Endothelial cell of umbilical vein (primary cell): ENCODE measurements at regions not wholly inside any gene's neighbourhood (a gene's known extent, or its start where the extent isn't known, plus 50 kb on each side); places are given as distances from the start of the nearest gene placed in this dataset.

Source experiments
- BruUV-seq: library from RNA; stranded (reverse); fragments of 400-500 nt; replicated peaks from 2 replicates; lab custom pipeline; 2021; lab: Mats Ljungman, UMichigan
- CTCF ChIA-PET: fragments of 300-600, 350-600 bp; sonication (Branson Sonifier 250); formaldehyde crosslinking; loops from one replicate; lab custom pipeline; 2021; ENCODE audit warnings: antibody characterized with exemption, inconsistent platforms; lab: Charles Lee
- POLR2A ChIA-PET: fragments of 300-600, 350-600 bp; sonication (Branson Sonifier 250); formaldehyde crosslinking; loops from one replicate; lab custom pipeline; 2021; ENCODE audit warnings: antibody characterized with exemption, inconsistent platforms; lab: Charles Lee
- DNase-seq: peaks from one replicate; pipeline ENCODE4 v3.0.0-alpha.2; 2011; ENCODE audit warnings: low read depth, low spot score
- FAIRE-seq: peaks from 2 replicates; lab custom pipeline; 2011; peaks lifted over from hg19 to GRCh38; lab: Jason Lieb, UNC
- H2AFZ ChIP-seq: 2 replicates; pipeline ENCODE4 v1.6.0; 2012; ENCODE audit warnings: low read depth, low read length, control low read depth, inconsistent platforms
- H3K27ac ChIP-seq: 2 replicates; pipeline ENCODE4 v1.5.1; 2011; ENCODE audit warnings: low read depth, mild to moderate bottlenecking, control low read depth, low read length, moderate library complexity; ENCODE audit not compliant: insufficient read depth
- H3K27me3 ChIP-seq, 2 experiments: 2 replicates each; pipeline versions ENCODE4 v1.6.0 to v1.6.1; 2011; ENCODE audit warnings: low read length in 2 of 2, mixed read lengths in 1 of 2; ENCODE audit not compliant: control insufficient read depth in 2 of 2, insufficient read depth in 2 of 2
- H3K36me3 ChIP-seq, 2 experiments: 2 replicates in 1 of 2; 3 replicates in 1 of 2; pipeline ENCODE4 v1.5.1; 2011; ENCODE audit warnings: low read length in 2 of 2, mild to moderate bottlenecking in 1 of 2, moderate library complexity in 1 of 2; ENCODE audit not compliant: control insufficient read depth in 2 of 2, insufficient read depth in 2 of 2; ENCODE audit errors: extremely low read depth in 1 of 2
- H3K4me1 ChIP-seq: 3 replicates; pipeline ENCODE4 v1.5.1; 2011; ENCODE audit warnings: mild to moderate bottlenecking, low read length; ENCODE audit not compliant: control insufficient read depth, insufficient read depth; ENCODE audit errors: extremely low read depth
- H3K4me2 ChIP-seq: 2 replicates; pipeline ENCODE4 v1.6.1; 2011; ENCODE audit warnings: low read length, control low read depth, mixed read lengths; ENCODE audit not compliant: insufficient read depth
- H3K4me3 ChIP-seq, 3 experiments: fragments of 200-600 bp in 1 of 3; sonication (generic), shearing (Covaris generic) in 1 of 3; replicated peaks in 1 of 3; 2 replicates each; pipeline ENCODE4 v1.5.1; 2011 to 2016; ENCODE audit warnings: control low read depth in 3 of 3, low read length in 3 of 3, mild to moderate bottlenecking in 2 of 3, inconsistent platforms in 1 of 3, low read depth in 1 of 3, moderate library complexity in 1 of 3; ENCODE audit not compliant: insufficient read depth in 1 of 3
- H3K79me2 ChIP-seq: 2 replicates; pipeline ENCODE4 v1.6.0; 2012; ENCODE audit warnings: low read length, inconsistent platforms; ENCODE audit not compliant: control insufficient read depth, insufficient read depth
- H3K9ac ChIP-seq: replicated peaks from 2 replicates; pipeline ENCODE3; 2011; ENCODE audit warnings: low read length, control low read depth; ENCODE audit not compliant: insufficient read depth; ENCODE audit errors: extremely low read depth
- H3K9me1 ChIP-seq: replicated peaks from 3 replicates; pipeline ENCODE4 v1.6.0; 2011; ENCODE audit warnings: mild to moderate bottlenecking, low read length; ENCODE audit not compliant: control insufficient read depth, insufficient read depth; ENCODE audit errors: extremely low read depth
- H3K9me3 ChIP-seq: replicated peaks from 2 replicates; pipeline ENCODE4 v1.5.1; 2012; ENCODE audit warnings: low read length, inconsistent platforms; ENCODE audit not compliant: control insufficient read depth, insufficient read depth
- H4K20me1 ChIP-seq: replicated peaks from 2 replicates; pipeline ENCODE3; 2011; ENCODE audit warnings: mild to moderate bottlenecking, low read length; ENCODE audit not compliant: control insufficient read depth, insufficient read depth; ENCODE audit errors: extremely low read depth
- EZH2 ChIP-seq: IDR thresholded peaks from 2 replicates; pipeline ENCODE4 v1.6.1; 2012; ENCODE audit warnings: borderline replicate concordance, low read depth, mild to moderate bottlenecking, moderate library complexity, low read length, inconsistent platforms; ENCODE audit not compliant: severe bottlenecking
- FOS ChIP-seq: IDR thresholded peaks from 2 replicates; pipeline ENCODE4 v1.6.1; 2011; ENCODE audit warnings: mild to moderate bottlenecking, low read length, moderate library complexity, borderline replicate concordance; ENCODE audit not compliant: insufficient read depth
- GATA2 ChIP-seq: IDR thresholded peaks from 2 replicates; pipeline ENCODE4 v1.7.0; 2011; ENCODE audit warnings: low read depth, mild to moderate bottlenecking, moderate library complexity, mixed read lengths, low read length; ENCODE audit not compliant: insufficient read length, insufficient read depth
- JUN ChIP-seq: IDR thresholded peaks from 2 replicates; pipeline ENCODE4 v1.6.1; 2011; ENCODE audit warnings: borderline replicate concordance, low read depth; ENCODE audit not compliant: insufficient read length, insufficient read depth
- MYC ChIP-seq: IDR thresholded peaks from one replicate; pipeline ENCODE4 v1.6.1; 2011; ENCODE audit warnings: mild to moderate bottlenecking, low read depth, low read length
- POLR2A ChIP-seq: IDR thresholded peaks from 2 replicates; pipeline ENCODE4 v1.6.1; 2012; ENCODE audit warnings: low read depth, mild to moderate bottlenecking, control low read depth, low read length
- POLR2AphosphoS5 ChIP-seq: IDR thresholded peaks from 2 replicates; pipeline ENCODE4 v1.6.1; 2012; ENCODE audit warnings: low read depth, mild to moderate bottlenecking, control low read depth, low read length, moderate library complexity; ENCODE audit not compliant: insufficient read depth
- dilution Hi-C: fragments of 300-500 bp; cut with MboI; formaldehyde crosslinking; loops from one replicate; pipeline ENCODE4 v1.15.0; 2019; ENCODE audit warnings: low sequenced_read_pairs; ENCODE audit not compliant: extremely low pct_ligation_motif_present
- intact Hi-C: fragments of 100-400 bp; cut with micrococcal nuclease; formaldehyde crosslinking; loops from one replicate; pipeline ENCODE4 v1.10.0; 2022
- TF ChIP-seq, protein P1 (sequence below): IDR thresholded peaks from 2 replicates; pipeline ENCODE4 v1.6.1; 2011; ENCODE audit not compliant: insufficient read depth, insufficient read length
- TF ChIP-seq, protein P2 (sequence below), 2 donors: IDR thresholded peaks; 1 replicate in 1 of 2; 2 replicates in 1 of 2; pipeline ENCODE4 v1.5.1; 2011; ENCODE audit warnings: low read length in 2 of 2, mild to moderate bottlenecking in 2 of 2, moderate library complexity in 2 of 2, control low read depth in 1 of 2, inconsistent platforms in 1 of 2, low read depth in 1 of 2; ENCODE audit not compliant: insufficient read depth in 1 of 2; ENCODE audit errors: extremely low read depth in 1 of 2

DNA sequence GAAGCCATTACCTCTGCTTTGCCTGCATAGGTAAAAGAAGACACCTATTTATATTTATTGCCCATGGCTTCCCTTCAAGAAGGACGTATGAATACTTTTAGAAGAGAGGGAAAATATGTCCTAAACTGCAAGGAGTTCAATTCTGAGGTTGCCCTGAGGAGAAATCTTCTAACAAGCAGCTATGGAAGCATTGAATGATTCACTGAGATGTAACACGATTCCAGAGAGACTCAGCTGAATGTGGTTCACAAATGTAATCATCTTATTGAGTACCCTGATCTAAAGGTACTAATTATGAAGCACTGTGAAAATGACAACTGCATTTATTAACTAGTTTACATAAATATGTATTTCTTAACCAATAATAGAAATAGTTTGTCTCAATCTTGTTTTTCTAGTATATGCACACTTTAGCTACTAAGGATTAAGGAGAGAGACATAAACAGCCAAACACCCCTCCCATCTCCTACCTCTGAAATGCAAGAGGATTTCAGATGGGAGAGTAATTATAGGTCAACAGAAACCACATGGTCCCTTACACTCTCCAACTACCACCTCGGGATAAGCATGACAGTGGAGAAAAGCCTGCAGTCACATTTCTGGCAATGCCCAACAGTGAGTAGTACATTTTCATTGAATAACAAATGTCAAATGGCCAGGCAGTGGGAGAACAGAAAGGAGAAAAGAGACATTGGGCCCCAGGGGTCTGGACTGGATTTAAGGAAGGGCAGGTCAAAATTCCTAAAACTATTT is 506.2 kb upstream of the IL12A start:
- H2AFZ ChIP-seq: no peak overlapping the region
- H3K4me3 ChIP-seq: no peak overlapping the region
- H3K36me3 ChIP-seq: no peaks in the 10 kb centered on the region
- no peak overlapping the region for H3K27ac ChIP-seq
- H3K4me2 ChIP-seq: no peak overlapping the region
- no peaks in the 10 kb centered on the region for H3K9me1 ChIP-seq
- ChIA-PET CTCF (no interaction called here), POLR2A (no interaction called here)
- dilution Hi-C loops (no loop called here), intact Hi-C loops (no loop called here)
- DNase-seq (no peak), FAIRE-seq (no peak)
- no TSS peak for BruUV-seq
- H3K4me1 ChIP-seq: no peaks in the 10 kb centered on the region
- no peaks in the 10 kb centered on the region for H4K20me1 ChIP-seq
- no peaks in the 10 kb centered on the region for H3K9me3 ChIP-seq
- peaks cover 0 to 3% of the 10 kb centered on the region in 2 experiments for H3K27me3 ChIP-seq
- no peaks in the 10 kb centered on the region for H3K79me2 ChIP-seq
- TF ChIP-seq EZH2: no peak
- TF ChIP-seq, protein P1, sequence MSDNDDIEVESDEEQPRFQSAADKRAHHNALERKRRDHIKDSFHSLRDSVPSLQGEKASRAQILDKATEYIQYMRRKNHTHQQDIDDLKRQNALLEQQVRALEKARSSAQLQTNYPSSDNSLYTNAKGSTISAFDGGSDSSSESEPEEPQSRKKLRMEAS: no peak
- TF ChIP-seq POLR2AphosphoS5: no peak
- TF ChIP-seq, protein P2, sequence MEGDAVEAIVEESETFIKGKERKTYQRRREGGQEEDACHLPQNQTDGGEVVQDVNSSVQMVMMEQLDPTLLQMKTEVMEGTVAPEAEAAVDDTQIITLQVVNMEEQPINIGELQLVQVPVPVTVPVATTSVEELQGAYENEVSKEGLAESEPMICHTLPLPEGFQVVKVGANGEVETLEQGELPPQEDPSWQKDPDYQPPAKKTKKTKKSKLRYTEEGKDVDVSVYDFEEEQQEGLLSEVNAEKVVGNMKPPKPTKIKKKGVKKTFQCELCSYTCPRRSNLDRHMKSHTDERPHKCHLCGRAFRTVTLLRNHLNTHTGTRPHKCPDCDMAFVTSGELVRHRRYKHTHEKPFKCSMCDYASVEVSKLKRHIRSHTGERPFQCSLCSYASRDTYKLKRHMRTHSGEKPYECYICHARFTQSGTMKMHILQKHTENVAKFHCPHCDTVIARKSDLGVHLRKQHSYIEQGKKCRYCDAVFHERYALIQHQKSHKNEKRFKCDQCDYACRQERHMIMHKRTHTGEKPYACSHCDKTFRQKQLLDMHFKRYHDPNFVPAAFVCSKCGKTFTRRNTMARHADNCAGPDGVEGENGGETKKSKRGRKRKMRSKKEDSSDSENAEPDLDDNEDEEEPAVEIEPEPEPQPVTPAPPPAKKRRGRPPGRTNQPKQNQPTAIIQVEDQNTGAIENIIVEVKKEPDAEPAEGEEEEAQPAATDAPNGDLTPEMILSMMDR (IDR thresholded peaks at IDR 0.05; ENCODE audit: extremely low read depth in 1 of 2, insufficient read depth in 1 of 2, low read depth in 1 of 2, low read length in 2 of 2): no peak
- TF ChIP-seq MYC: no peak
- TF ChIP-seq JUN: no peak
- no peak for TF ChIP-seq FOS
- no peak for TF ChIP-seq GATA2
- no peak for TF ChIP-seq POLR2A
- H3K9ac ChIP-seq: no peak overlapping the region
